ENCODE measurements at regions not wholly inside any gene's neighbourhood (a gene's known extent, or its start where the extent isn't known, plus 50 kb on each side); places are given as distances from the start of the nearest gene placed in this dataset.
"Not testable (repeated sequence)": the region's sequence is repeated elsewhere in the genome, so short reads cannot be mapped to it uniquely, and the experiment has no call there.

DNA sequence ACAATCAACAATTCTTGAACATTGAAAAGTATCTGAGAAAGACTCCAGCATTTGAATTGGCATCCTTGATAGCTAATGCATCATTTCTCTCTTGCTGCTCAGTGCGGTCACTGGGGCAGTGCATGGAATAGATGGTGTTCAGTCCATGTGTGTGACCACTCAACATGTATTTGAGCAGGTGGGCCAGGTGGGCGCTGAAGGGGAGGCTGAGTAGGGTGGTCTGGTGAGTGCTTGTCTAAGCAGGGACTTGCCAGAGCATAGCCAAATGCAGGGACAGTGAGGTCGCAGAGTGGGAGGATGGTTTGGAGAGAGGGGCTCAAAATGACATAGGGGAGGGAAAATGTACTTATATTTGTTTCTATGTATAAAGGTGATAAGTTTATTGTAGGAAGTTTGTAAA is 409.0 kb downstream of the TMEM121 start:
- in situ Hi-C loops (cut with HindIII; ENCODE audit: low sequenced_read_pairs) = no loop called here
- no peak for DNase-seq (ENCODE audit: low spot score)

DNA sequence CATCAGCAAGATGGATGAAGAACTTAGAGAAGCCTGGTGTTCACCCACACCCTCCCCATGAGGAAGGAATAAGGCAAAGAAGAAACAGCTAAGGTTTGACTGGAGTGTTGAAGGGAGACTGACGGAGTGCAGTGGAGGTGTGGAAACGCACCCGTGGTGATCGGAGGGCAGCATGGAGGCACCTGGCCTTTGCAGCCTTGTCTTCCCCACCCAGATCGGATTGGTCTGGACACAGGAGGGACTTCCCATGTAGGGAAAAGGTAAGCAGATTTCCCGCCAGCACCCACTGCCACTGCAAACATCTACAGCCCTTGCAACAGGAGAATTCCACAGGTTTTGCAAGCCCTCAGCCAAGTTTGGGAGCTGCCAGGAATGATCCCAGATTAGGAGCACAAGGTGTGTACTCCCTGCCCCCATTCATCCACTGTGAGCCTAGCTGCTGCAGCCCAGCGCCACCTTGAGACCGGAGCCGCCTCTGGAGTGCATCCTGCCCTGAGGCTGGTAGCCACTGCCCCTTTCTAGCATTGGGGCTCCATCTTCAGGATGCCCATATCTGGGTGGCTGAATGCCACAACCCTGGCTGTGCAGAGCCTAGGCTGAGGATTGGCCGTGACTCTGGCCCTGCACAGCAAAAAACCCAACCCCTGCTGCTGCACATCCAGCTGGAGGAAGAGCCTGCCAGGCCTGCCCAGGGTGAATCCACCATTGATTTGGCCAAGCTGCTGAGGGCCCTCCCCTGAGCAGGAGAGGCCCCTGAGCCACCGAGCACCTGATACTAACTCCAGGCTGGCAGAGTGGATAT is 411.1 kb downstream of the TMEM121 start:
- in situ Hi-C loops (cut with HindIII; ENCODE audit: low sequenced_read_pairs) = no loop called here
- DNase-seq (ENCODE audit: low spot score) = no peak

DNA sequence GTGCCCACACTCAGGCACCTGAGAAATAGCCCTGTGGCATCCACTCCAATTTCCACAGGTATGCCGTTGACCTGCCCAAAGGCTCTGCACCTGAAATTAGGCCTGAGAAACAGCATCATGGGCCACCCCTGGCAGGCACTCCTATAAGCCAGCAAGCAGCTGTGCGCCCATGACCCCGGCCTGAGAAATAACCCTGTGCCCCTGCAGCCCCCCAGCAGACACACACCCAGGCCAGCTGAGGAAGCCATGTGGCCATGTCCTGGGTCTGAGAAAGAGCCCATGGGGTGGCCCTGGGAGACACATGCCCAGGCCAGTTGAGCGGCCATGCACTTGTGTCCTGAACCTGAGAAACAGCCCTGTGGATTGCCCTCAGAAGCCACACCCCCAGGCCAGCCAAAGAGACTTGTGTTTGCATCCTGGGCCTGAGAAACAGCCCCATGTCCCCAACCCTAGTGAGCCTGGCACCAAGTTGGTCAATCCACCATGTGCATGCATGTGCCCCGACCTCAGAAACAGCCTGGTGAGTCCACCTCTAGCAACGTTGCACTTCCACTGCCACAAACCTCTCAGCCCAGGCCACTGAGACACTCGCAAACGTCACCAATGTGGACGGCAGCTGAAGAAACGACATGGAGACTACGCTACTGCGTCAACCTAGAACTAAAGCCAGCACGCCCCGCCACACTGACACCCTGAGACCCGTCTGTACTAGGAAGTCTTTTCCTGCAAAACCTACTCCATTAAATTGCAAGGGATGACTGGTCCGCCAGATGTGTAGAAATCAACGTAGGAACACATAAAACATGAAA is 411.9 kb downstream of the TMEM121 start:
- in situ Hi-C loops (cut with HindIII; ENCODE audit: low sequenced_read_pairs) = no loop called here
- no peak for DNase-seq (ENCODE audit: low spot score)

DNA sequence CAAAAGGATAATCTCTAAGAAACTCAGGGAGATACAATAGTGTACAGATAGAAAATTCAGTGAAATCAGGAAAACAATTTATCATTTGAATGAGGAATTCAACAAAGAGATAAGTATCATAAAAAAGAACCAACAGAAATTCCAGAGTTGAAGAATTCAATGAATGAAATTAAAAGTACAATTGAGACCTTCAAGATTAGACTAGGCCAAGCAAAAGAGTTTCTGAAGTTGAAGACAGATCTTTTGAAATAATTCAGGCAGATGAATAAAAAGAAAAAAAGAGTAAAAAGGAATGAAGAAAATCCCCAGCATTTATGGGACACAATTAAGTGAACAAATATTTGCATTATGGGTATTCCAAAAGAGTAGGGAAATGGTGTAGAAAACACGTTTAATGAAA is 412.6 kb downstream of the TMEM121 start:
- no peak for DNase-seq (ENCODE audit: low spot score)
- in situ Hi-C loops (cut with HindIII; ENCODE audit: low sequenced_read_pairs) = no loop called here

GRCh38 chr14:105939810-105940508 is 413.6 kb downstream of the TMEM121 start:
- in situ Hi-C loops (cut with HindIII; ENCODE audit: low sequenced_read_pairs) = no loop called here

DNA sequence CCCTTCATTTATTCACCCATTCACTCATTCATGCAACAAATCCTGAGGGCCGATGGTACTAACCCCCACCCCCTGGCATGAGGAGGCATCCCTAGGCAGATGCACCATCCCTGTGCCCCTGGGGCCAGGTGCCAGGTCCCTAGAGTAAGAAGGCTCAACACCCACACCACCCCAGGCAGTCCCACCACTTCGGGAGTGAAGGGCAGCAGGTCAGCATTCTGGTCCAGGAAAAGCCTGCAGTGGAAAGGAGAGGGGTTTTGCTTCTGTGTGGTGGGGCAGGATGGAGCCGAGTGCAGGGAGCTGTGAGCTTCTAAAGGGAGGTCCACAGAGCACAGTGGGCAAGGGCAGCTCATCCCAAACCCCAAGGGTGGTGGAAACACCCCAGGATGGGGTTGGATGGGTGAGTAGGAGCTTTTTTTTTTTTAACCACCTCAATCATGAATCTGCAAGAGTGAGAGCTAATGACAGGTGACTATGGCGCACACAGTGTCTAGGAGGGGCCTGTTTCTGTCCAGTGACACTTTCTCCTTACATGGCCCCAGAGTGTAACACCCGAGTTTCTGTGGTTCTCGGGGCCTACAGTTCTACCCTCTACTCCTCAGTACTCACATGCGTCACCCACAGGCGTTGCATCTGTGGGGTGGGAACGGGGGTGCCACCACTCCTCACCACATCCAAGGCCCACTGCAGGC is 414.3 kb downstream of the TMEM121 start:
- in situ Hi-C loops (cut with HindIII; ENCODE audit: low sequenced_read_pairs) = no loop called here
- DNase-seq (ENCODE audit: low spot score) = no peak

More at GRCh38 chr14:105939810-105940508, 413.6 kb downstream of the TMEM121 start:
- no peak for DNase-seq (ENCODE audit: low spot score)

DNA sequence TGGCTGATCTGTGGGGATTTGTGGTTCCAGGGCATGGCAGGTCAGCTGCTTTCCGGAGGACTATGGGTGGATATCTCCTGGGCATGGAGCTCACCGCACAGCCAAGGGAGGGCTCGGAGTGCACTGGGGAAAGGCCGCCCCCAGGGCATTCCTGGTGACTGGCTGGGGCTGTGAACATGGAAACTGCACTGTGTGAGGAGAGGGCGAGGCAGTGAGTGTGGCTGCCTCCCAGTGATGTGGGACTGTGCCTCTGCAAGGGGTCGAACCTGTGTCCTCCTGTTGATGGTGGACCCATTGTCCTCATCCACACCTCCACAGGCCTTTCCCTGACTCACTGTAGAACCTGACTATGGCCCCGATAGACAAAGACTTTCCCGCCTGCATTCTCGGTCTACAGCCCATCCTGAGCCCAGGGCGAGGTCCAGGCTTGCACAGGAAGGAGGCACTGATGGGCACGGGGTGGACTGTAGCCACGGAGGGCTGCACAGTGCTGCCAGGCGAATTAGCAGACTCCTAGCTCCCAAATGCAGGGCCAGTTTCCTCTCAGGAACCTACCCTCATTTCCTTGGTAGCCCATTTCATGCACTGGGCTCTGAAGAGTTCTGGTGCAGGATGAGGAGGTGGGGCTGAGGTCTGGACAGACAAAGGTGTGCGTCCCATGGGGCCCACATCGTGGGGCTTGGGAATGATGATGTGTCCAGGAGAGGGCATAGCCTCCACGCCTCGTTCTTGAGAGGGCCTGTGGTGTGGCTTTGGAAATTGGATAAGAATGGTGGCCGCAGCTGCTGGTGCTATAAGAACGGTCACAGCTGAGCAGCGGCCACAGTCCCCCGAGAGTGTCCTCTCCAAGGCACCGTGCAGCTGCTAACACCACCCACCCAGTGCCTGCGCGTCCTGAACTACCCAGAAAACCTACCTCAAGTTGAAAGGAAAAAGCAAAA is 415.1 kb downstream of the TMEM121 start:
- in situ Hi-C loops (cut with HindIII; ENCODE audit: low sequenced_read_pairs) = no loop called here

DNA sequence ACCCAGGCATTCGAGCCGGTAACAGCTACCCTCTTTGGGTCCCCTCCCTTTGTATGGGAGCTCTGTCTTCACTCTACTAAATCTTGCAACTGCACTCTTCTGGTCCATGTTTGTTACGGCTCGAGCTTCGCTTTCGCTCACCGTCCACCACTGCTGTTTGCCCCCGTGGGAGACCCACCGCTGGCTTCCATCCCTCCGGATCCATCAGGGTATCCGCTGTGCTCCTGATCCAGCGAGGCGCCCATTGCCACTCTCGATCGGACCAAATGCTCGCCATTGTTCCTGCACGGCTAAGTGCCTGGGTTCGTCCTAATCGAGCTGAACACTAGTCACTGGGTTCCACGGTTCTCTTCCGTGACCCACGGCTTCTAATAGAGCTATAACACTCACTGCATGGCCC is 416.3 kb downstream of the TMEM121 start:
- DNase-seq (ENCODE audit: low spot score); in situ Hi-C loops (cut with HindIII; ENCODE audit: low sequenced_read_pairs): not testable (repeated sequence)

More for the DNA sequence above, 415.1 kb downstream of the TMEM121 start:
- no peak for DNase-seq (ENCODE audit: low spot score)

- in situ Hi-C loops (cut with HindIII; ENCODE audit: low sequenced_read_pairs) = no loop called here
- DNase-seq (ENCODE audit: low spot score) = no peak
Measured at GRCh38 chr14:105943973-105944602, 417.7 kb downstream of the TMEM121 start.

- DNase-seq (ENCODE audit: low spot score) = peak; percentile 15
Measured at GRCh38 chr14:105944632-105945610, 418.5 kb downstream of the TMEM121 start.

GRCh38 chr14:105945896-105946295 is 419.5 kb downstream of the TMEM121 start:
- in situ Hi-C loops (cut with HindIII; ENCODE audit: low sequenced_read_pairs) = no loop called here
- no peak for DNase-seq (ENCODE audit: low spot score)

More at GRCh38 chr14:105944632-105945610, 418.5 kb downstream of the TMEM121 start:
- in situ Hi-C loops (cut with HindIII; ENCODE audit: low sequenced_read_pairs) = no loop called here

DNA sequence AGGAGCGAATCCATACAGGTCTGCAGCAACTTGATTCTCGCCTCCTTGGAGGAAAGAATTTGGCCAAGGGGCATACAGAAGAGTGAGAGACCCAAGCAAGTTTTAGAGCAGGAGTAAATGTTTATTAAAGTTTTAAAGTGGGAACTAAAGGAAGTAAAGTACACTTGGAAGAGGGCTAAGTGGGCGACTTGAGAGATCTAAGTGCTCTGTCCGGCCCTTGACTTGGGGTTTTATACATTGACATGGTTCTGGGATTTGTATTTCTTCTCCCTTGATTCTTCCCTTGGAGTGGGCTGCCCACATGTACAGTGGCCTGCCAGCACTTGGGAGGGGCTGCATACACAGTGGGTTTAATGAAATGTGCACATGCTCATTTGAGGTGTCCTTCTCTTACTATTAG is 421.2 kb downstream of the TMEM121 start:
- in situ Hi-C loops (cut with HindIII; ENCODE audit: low sequenced_read_pairs) = no loop called here
- DNase-seq (ENCODE audit: low spot score) = no peak

GRCh38 chr14:105948955-105949354 is 422.6 kb downstream of the TMEM121 start:
- DNase-seq (ENCODE audit: low spot score); in situ Hi-C loops (cut with HindIII; ENCODE audit: low sequenced_read_pairs): not testable (repeated sequence)

GRCh38 chr14:105950364-105950892 is 424.0 kb downstream of the TMEM121 start:
- DNase-seq (ENCODE audit: low spot score); in situ Hi-C loops (cut with HindIII; ENCODE audit: low sequenced_read_pairs): not testable (repeated sequence)

DNA sequence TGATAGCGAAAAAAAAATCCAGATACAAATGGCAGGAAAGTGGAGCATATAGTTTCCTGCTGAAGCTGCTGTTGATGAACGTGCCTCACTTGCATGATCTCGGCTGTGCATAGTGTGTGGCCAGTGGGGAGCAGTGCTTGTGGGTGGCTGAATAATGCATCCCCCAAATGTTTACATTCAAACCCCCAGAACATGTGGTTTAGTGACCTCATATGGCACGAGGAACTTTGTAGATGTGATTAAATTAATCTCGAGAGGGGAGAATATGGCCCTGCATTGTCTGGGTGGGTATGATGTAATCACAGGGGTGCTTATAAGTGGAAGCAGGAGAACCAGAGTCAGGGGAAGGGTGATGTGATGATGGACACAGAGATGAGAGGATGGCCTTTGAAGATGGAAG is 425.0 kb downstream of the TMEM121 start:
- DNase-seq (ENCODE audit: low spot score) = no peak
- in situ Hi-C loops (cut with HindIII; ENCODE audit: low sequenced_read_pairs) = no loop called here

GRCh38 chr14:105952222-105952621 is 425.8 kb downstream of the TMEM121 start:
- DNase-seq (ENCODE audit: low spot score) = no peak
- in situ Hi-C loops (cut with HindIII; ENCODE audit: low sequenced_read_pairs) = no loop called here
